ENCODE measurements at regions not wholly inside any gene's neighbourhood (a gene's known extent, or its start where the extent isn't known, plus 50 kb on each side); places are given as distances from the start of the nearest gene placed in this dataset.

DNA sequence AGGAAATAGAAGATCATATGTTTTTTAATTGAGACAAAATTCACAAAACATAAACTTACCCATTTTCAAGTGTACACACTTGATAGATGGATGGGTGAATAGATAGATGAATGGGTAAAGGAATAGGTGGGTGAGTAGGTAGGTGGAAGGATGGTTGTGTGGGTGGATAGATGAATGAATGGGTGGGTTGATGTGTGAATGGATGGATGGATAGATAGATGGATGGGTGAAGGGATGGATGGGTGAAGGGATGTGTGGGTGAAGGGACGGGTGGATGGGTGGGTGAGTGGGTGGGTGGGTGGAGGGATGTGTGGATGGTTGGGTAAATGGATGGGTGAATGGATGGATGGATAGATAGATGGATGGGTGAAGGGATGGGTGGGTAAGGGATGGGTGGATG lies 86.1 kb upstream of the KCND3 start:
- Histone ChIP-seq H3K9ac (ENCODE audit: low read length) (no peak overlapping the region), H2AFZ (ENCODE audit: low read depth, low read length) (no peak overlapping the region), H3K4me3 (ENCODE audit: low read length) (no peak overlapping the region), H3F3A (ENCODE audit: insufficient read depth, low read length, poor library complexity, severe bottlenecking) (no peaks in the 10 kb centered on the region), H3K36me3 (ENCODE audit: insufficient read depth, low read length) (no peaks in the 10 kb centered on the region), H3K4me2 (ENCODE audit: low read length) (no peak overlapping the region), H3K9me3 (ENCODE audit: low read length) (no peaks in the 10 kb centered on the region), H3K27me3 (ENCODE audit: insufficient read depth, low read depth, low read length) (no peaks in the 10 kb centered on the region), H3K9me2 (ENCODE audit: insufficient read depth, low read length) (no peaks in the 10 kb centered on the region), H3K79me2 (replicated peaks; ENCODE audit: insufficient read depth, low read length) (no peaks in the 10 kb centered on the region), H4K20me1 (ENCODE audit: insufficient read depth) (no peaks in the 10 kb centered on the region), H3K27ac (ENCODE audit: low read length) (no peak overlapping the region)
- TF ChIP-seq REST (IDR thresholded peaks at IDR 0.05; ENCODE audit: borderline replicate concordance): no peak
- no peak for TF ChIP-seq POLR2AphosphoS5 (IDR thresholded peaks at IDR 0.05)

- H3K79me2 ChIP-seq (replicated peaks; ENCODE audit: insufficient read depth, low read length): no peaks in the 10 kb centered on the region
- H3K9me3 ChIP-seq (ENCODE audit: low read length): no peaks in the 10 kb centered on the region
- no peaks in the 10 kb centered on the region for H3F3A ChIP-seq (ENCODE audit: insufficient read depth, low read length, poor library complexity, severe bottlenecking)
- H2AFZ ChIP-seq (ENCODE audit: low read depth, low read length): no peak overlapping the region
- H3K4me3 ChIP-seq (ENCODE audit: low read length): no peak overlapping the region
- no peaks in the 10 kb centered on the region for H3K27me3 ChIP-seq (ENCODE audit: insufficient read depth, low read depth, low read length)
- H4K20me1 ChIP-seq (ENCODE audit: insufficient read depth): no peaks in the 10 kb centered on the region
- no peak overlapping the region for H3K9ac ChIP-seq (ENCODE audit: low read length)
- H3K9me2 ChIP-seq (ENCODE audit: insufficient read depth, low read length): no peaks in the 10 kb centered on the region
- TF ChIP-seq POLR2AphosphoS5 (IDR thresholded peaks at IDR 0.05): no peak
- TF ChIP-seq, protein P1, sequence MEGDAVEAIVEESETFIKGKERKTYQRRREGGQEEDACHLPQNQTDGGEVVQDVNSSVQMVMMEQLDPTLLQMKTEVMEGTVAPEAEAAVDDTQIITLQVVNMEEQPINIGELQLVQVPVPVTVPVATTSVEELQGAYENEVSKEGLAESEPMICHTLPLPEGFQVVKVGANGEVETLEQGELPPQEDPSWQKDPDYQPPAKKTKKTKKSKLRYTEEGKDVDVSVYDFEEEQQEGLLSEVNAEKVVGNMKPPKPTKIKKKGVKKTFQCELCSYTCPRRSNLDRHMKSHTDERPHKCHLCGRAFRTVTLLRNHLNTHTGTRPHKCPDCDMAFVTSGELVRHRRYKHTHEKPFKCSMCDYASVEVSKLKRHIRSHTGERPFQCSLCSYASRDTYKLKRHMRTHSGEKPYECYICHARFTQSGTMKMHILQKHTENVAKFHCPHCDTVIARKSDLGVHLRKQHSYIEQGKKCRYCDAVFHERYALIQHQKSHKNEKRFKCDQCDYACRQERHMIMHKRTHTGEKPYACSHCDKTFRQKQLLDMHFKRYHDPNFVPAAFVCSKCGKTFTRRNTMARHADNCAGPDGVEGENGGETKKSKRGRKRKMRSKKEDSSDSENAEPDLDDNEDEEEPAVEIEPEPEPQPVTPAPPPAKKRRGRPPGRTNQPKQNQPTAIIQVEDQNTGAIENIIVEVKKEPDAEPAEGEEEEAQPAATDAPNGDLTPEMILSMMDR (IDR thresholded peaks at IDR 0.05; ENCODE audit: poor library complexity, severe bottlenecking): no peak
- no peak for TF ChIP-seq EP300 (conservative IDR thresholded peaks at IDR 0.05; ENCODE audit: poor library complexity, severe bottlenecking)
- no peak for TF ChIP-seq REST (IDR thresholded peaks at IDR 0.05; ENCODE audit: borderline replicate concordance)
- no peak for TF ChIP-seq TAF1 (IDR thresholded peaks at IDR 0.05; ENCODE audit: low read depth)
- TF ChIP-seq SMC3 (conservative IDR thresholded peaks at IDR 0.05; ENCODE audit: poor library complexity): no peak
- no peak for TF ChIP-seq EZH2 (IDR thresholded peaks at IDR 0.05; ENCODE audit: borderline replicate concordance, insufficient read depth, low read length, poor library complexity, severe bottlenecking)
- no peak for TF ChIP-seq MXI1 (conservative IDR thresholded peaks at IDR 0.05; ENCODE audit: poor library complexity, severe bottlenecking)
- TF ChIP-seq RAD21 (conservative IDR thresholded peaks at IDR 0.05): no peak
- no peak overlapping the region for H3K27ac ChIP-seq (ENCODE audit: low read length)
- no peak overlapping the region for H3K4me2 ChIP-seq (ENCODE audit: low read length)
- no peaks in the 10 kb centered on the region for H3K36me3 ChIP-seq (ENCODE audit: insufficient read depth, low read length)
Observed at GRCh38 chr1:112079446-112079845, 90.0 kb upstream of the KCND3 start.
